K562 (cell line): ENCODE measurements at regions not wholly inside any gene's neighbourhood (a gene's known extent, or its start where the extent isn't known, plus 50 kb on each side); places are given as distances from the start of the nearest gene placed in this dataset.

ENCODE experiments used
- BCOR ChIP-seq: fragments of 450-650 bp; IDR thresholded peaks from 2 replicates; pipeline ENCODE4 v1.6.1; 2016
- CLOCK ChIP-seq: fragments of 250-450 bp; sonication (Bioruptor Pico); IDR thresholded peaks from 2 replicates; pipeline ENCODE4 v1.4.0; 2020; ENCODE audit warnings: mild to moderate bottlenecking, moderate library complexity, borderline replicate concordance
- CTCF ChIP-seq, 3 experiments: IDR thresholded peaks in 2 of 3; conservative IDR thresholded peaks in 1 of 3; 2 replicates each; pipeline ENCODE4 v1.5.1; 2011 to 2012; ENCODE audit warnings: low read length in 3 of 3, mild to moderate bottlenecking in 3 of 3, control low read depth in 2 of 3, improper control_type of control experiment in 1 of 3, inconsistent platforms in 1 of 3, low read depth in 1 of 3, mixed read lengths in 1 of 3, moderate library complexity in 1 of 3; ENCODE audit not compliant: insufficient read depth in 2 of 3
- FOXK1 ChIP-seq: sonication (generic); formaldehyde crosslinking; IDR thresholded peaks from 2 replicates; pipeline ENCODE4 v1.8.0; 2022; ENCODE audit warnings: missing genetic modification reagents, mild to moderate bottlenecking, borderline replicate concordance
- FOXO4 ChIP-seq: fragments of 450-650 bp; formaldehyde crosslinking; IDR thresholded peaks from 2 replicates; pipeline ENCODE4 v1.4.0; 2020; ENCODE audit warnings: mild to moderate bottlenecking, moderate library complexity
- HSF4 ChIP-seq: fragments of 250-450 bp; sonication (Bioruptor Pico); IDR thresholded peaks from 2 replicates; pipeline ENCODE4 v2.1.2; 2022; ENCODE audit warnings: mild to moderate bottlenecking, moderate library complexity, borderline replicate concordance
- KDM2B ChIP-seq: fragments of 250-450 bp; sonication (Bioruptor Pico); IDR thresholded peaks from 2 replicates; pipeline ENCODE4 v1.8.0; 2021; ENCODE audit warnings: mild to moderate bottlenecking, moderate library complexity
- LARP7 ChIP-seq: fragments of 450-650 bp; IDR thresholded peaks from 2 replicates; pipeline ENCODE4 v1.6.1; 2016
- LCOR ChIP-seq: sonication (generic); formaldehyde crosslinking; IDR thresholded peaks from 2 replicates; pipeline ENCODE4 v1.8.0; 2022; ENCODE audit warnings: mild to moderate bottlenecking, missing genetic modification reagents
- MAFF ChIP-seq: IDR thresholded peaks from 2 replicates; pipeline ENCODE4 v1.6.1; 2012; ENCODE audit warnings: low read length, improper control_type of control experiment
- OTX1 ChIP-seq: fragments of 450-650 bp; formaldehyde crosslinking; IDR thresholded peaks from 2 replicates; pipeline ENCODE4 v1.4.0; 2022; ENCODE audit warnings: mild to moderate bottlenecking
- RFX1 ChIP-seq: fragments of 450-650 bp; IDR thresholded peaks from 2 replicates; pipeline ENCODE4 v1.6.1; 2016; ENCODE audit warnings: mild to moderate bottlenecking, moderate library complexity
- TAF9B ChIP-seq: fragments of 450-650 bp; IDR thresholded peaks from 2 replicates; pipeline ENCODE4 v1.6.1; 2018; ENCODE audit warnings: mild to moderate bottlenecking; ENCODE audit not compliant: partially characterized antibody
- TFAP4 ChIP-seq: sonication (generic); formaldehyde crosslinking; IDR thresholded peaks from 2 replicates; pipeline ENCODE4 v1.8.0; 2022; ENCODE audit warnings: missing genetic modification reagents, mild to moderate bottlenecking, moderate library complexity, borderline replicate concordance
- UBTF ChIP-seq, 2 experiments: IDR thresholded peaks; 2 replicates each; pipeline ENCODE4 v1.6.1; 2012; ENCODE audit warnings: improper control_type of control experiment in 2 of 2, low read depth in 2 of 2, low read length in 2 of 2, borderline replicate concordance in 1 of 2
- XRCC3 ChIP-seq: fragments of 450-650 bp; IDR thresholded peaks from 2 replicates; pipeline ENCODE4 v1.6.1; 2017; ENCODE audit warnings: mild to moderate bottlenecking, moderate library complexity
- XRCC4 ChIP-seq: IDR thresholded peaks from one replicate; pipeline ENCODE4 v1.6.1; 2011; ENCODE audit not compliant: insufficient read depth, insufficient read length; ENCODE audit errors: extremely low read depth
- ZNF316 ChIP-seq: fragments of 450-650 bp; IDR thresholded peaks from 2 replicates; pipeline ENCODE4 v1.6.1; 2016
- ZNF77 ChIP-seq: fragments of 250-450 bp; sonication (Bioruptor Pico); IDR thresholded peaks from 2 replicates; pipeline ENCODE4 v1.5.0; 2020
- ZZZ3 ChIP-seq: fragments of 450-650 bp; IDR thresholded peaks from 2 replicates; pipeline ENCODE4 v1.6.1; 2016; ENCODE audit warnings: antibody characterized with exemption, mild to moderate bottlenecking, moderate library complexity

- no peak for TF ChIP-seq CLOCK (CRISPR knock-in tag)
- peak; percentile 76; the same call in 1 of the 2 replicates for TF ChIP-seq OTX1 (CRISPR knock-in tag)
- no peak for TF ChIP-seq BCOR
- peak in 1 of 2 experiments; percentile 4; a peak in 1 of 4 replicates for TF ChIP-seq UBTF (IDR thresholded peaks at IDR 0.05; ENCODE audit: borderline replicate concordance in 1 of 2, low read depth in 2 of 2, low read length in 2 of 2)
- no peak for TF ChIP-seq LARP7
- TF ChIP-seq FOXK1 (CRISPR knock-in tag), result no peak
- no peak for TF ChIP-seq FOXO4 (CRISPR knock-in tag)
- no peak for TF ChIP-seq ZNF316
- TF ChIP-seq KDM2B (CRISPR knock-in tag), result no peak
- no peak for TF ChIP-seq ZZZ3
- no peak for TF ChIP-seq HSF4 (CRISPR knock-in tag)
- no peak for TF ChIP-seq MAFF
- TF ChIP-seq TFAP4 (CRISPR knock-in tag), result no peak; the same call in 1 of the 2 replicates
- no peak for TF ChIP-seq XRCC4
- TF ChIP-seq XRCC3, result no peak
- no peak for TF ChIP-seq CTCF (IDR thresholded peaks at IDR 0.05 in 2 of 3, conservative IDR thresholded peaks at IDR 0.05 in 1 of 3; ENCODE audit: insufficient read depth in 2 of 3, low read depth in 1 of 3, low read length in 3 of 3)
- no peak for TF ChIP-seq RFX1
- TF ChIP-seq ZNF77 (CRISPR knock-in tag), result no peak
- TF ChIP-seq LCOR, result no peak
- peak; percentile 75 for TF ChIP-seq TAF9B
Measured at GRCh38 chr9:94030318-94031179, 53.7 kb upstream of the PTPDC1 start (continued).
